IMR-90 (cell line): ENCODE measurements at regions not wholly inside any gene's neighbourhood (a gene's known extent, or its start where the extent isn't known, plus 50 kb on each side); places are given as distances from the start of the nearest gene placed in this dataset.

Source experiments
- ATAC-seq: fragments of 200-7000 bp; cut with Tn5 transposase; 2 replicates; pipeline ENCODE4 v1.9.1; 2020; ENCODE audit warnings: low read depth, mild to moderate bottlenecking, moderate library complexity
- BruUV-seq: library from RNA; stranded (reverse); fragments of 400-500 nt; replicated peaks from 2 replicates; lab custom pipeline; 2021; lab: Mats Ljungman, UMichigan
- CTCF ChIA-PET: fragments of 300-600 bp; formaldehyde crosslinking; extraction: SDS; loops from one replicate; lab custom pipeline; 2021; ENCODE audit warnings: antibody characterized with exemption; lab: Yijun Ruan, JAX
- POLR2A ChIA-PET: fragments of 300-600 bp; sonication (Branson Sonifier 250); formaldehyde crosslinking; loops from one replicate; lab custom pipeline; 2022; ENCODE audit warnings: antibody characterized with exemption; ENCODE audit not compliant: unreplicated experiment; lab: Charles Lee
- DNase-seq: peaks from one replicate; pipeline ENCODE4 v3.0.0; 2013
- H2AFZ ChIP-seq: replicated peaks from 2 replicates; pipeline ENCODE3; 2013; ENCODE audit warnings: low read length, mild to moderate bottlenecking; ENCODE audit not compliant: poor library complexity
- H2AK5ac ChIP-seq: 2 replicates; pipeline ENCODE4 v1.6.1; 2013; ENCODE audit warnings: low read depth, low read length, inconsistent platforms
- H2AK9ac ChIP-seq: replicated peaks from 2 replicates; pipeline ENCODE3; 2013; ENCODE audit warnings: mild to moderate bottlenecking, low read depth, low read length, moderate library complexity; ENCODE audit not compliant: poor library complexity
- H2BK120ac ChIP-seq: 2 replicates; pipeline ENCODE4 v1.6.1; 2013; ENCODE audit warnings: low read depth, low read length, inconsistent platforms
- H2BK15ac ChIP-seq: 3 replicates; pipeline ENCODE4 v1.6.1; 2013; ENCODE audit warnings: low read depth, low read length, inconsistent platforms
- H2BK20ac ChIP-seq: 2 replicates; pipeline ENCODE4 v1.6.1; 2013; ENCODE audit warnings: low read depth, mild to moderate bottlenecking, inconsistent platforms, low read length, moderate library complexity
- H2BK5ac ChIP-seq: 2 replicates; pipeline ENCODE4 v1.6.1; 2013; ENCODE audit warnings: mild to moderate bottlenecking, low read depth, low read length, inconsistent platforms; ENCODE audit not compliant: poor library complexity, severe bottlenecking
- H3K14ac ChIP-seq: replicated peaks from 2 replicates; pipeline ENCODE4 v1.6.1; 2013; ENCODE audit warnings: low read depth, low read length, inconsistent platforms
- H3K18ac ChIP-seq: 2 replicates; pipeline ENCODE4 v1.6.1; 2013; ENCODE audit warnings: low read depth, low read length, control low read depth
- H3K23ac ChIP-seq: 2 replicates; pipeline ENCODE4 v1.6.1; 2013; ENCODE audit warnings: low read depth, low read length, inconsistent platforms
- H3K27ac ChIP-seq: 2 replicates; pipeline ENCODE4 v1.5.1; 2013; ENCODE audit warnings: mild to moderate bottlenecking, control low read depth, low read length; ENCODE audit not compliant: insufficient read depth
- H3K27me3 ChIP-seq: 2 replicates; pipeline ENCODE4 v1.6.1; 2013; ENCODE audit warnings: low read length; ENCODE audit not compliant: control insufficient read depth, insufficient read depth
- H3K36me3 ChIP-seq: 2 replicates; pipeline ENCODE4 v1.6.1; 2013; ENCODE audit warnings: low read length, mixed read lengths; ENCODE audit not compliant: control insufficient read depth, insufficient read depth
- H3K4ac ChIP-seq: 2 replicates; pipeline ENCODE4 v1.6.1; 2013; ENCODE audit warnings: low read depth, low read length, inconsistent platforms
- H3K4me1 ChIP-seq: 2 replicates; pipeline ENCODE4 v1.6.1; 2013; ENCODE audit warnings: low read length, mixed read lengths; ENCODE audit not compliant: control insufficient read depth, insufficient read depth
- H3K4me2 ChIP-seq: 2 replicates; pipeline ENCODE4 v1.6.1; 2013; ENCODE audit warnings: low read depth, mild to moderate bottlenecking, control low read depth, low read length, moderate library complexity
- H3K4me3 ChIP-seq: 2 replicates; pipeline ENCODE4 v1.5.1; 2013; ENCODE audit warnings: low read depth, mild to moderate bottlenecking, control low read depth, low read length, moderate library complexity; ENCODE audit not compliant: insufficient read depth
- H3K56ac ChIP-seq: 2 replicates; pipeline ENCODE4 v1.6.1; 2013; ENCODE audit warnings: low read length, inconsistent platforms; ENCODE audit not compliant: insufficient read depth; ENCODE audit errors: extremely low read depth
- H3K79me1 ChIP-seq, 2 experiments: 2 replicates each; pipeline ENCODE4 v1.6.1; 2013; ENCODE audit warnings: low read length in 2 of 2, inconsistent platforms in 1 of 2, low read depth in 1 of 2
- H3K9ac ChIP-seq: 2 replicates; pipeline ENCODE4 v1.6.1; 2013; ENCODE audit warnings: low read depth, low read length, control low read depth
- H3K9me1 ChIP-seq: 2 replicates; pipeline ENCODE4 v1.6.1; 2013; ENCODE audit warnings: low read length, inconsistent platforms; ENCODE audit not compliant: insufficient read depth
- H3K9me3 ChIP-seq: 2 replicates; pipeline ENCODE4 v1.6.1; 2013; ENCODE audit warnings: low read length; ENCODE audit not compliant: control insufficient read depth, insufficient read depth
- H4K20me1 ChIP-seq: 2 replicates; pipeline ENCODE4 v1.6.1; 2013; ENCODE audit warnings: low read length, inconsistent platforms; ENCODE audit not compliant: insufficient read depth
- H4K5ac ChIP-seq: 2 replicates; pipeline ENCODE4 v1.6.1; 2013; ENCODE audit warnings: mild to moderate bottlenecking, low read depth, low read length, control low read depth
- H4K8ac ChIP-seq, 2 experiments: 2 replicates each; pipeline ENCODE4 v1.6.1; 2013; ENCODE audit warnings: low read depth in 2 of 2, low read length in 2 of 2, control low read depth in 1 of 2, inconsistent platforms in 1 of 2
- H4K91ac ChIP-seq: 2 replicates; pipeline ENCODE4 v1.6.1; 2013; ENCODE audit warnings: low read depth, low read length, inconsistent platforms; ENCODE audit not compliant: insufficient read depth
- BHLHE40 ChIP-seq: fragments of 150-350 bp; IDR thresholded peaks from 2 replicates; pipeline ENCODE4 v1.6.1; 2016; ENCODE audit warnings: mild to moderate bottlenecking, low read depth, low read length
- CEBPB ChIP-seq: IDR thresholded peaks from 2 replicates; pipeline ENCODE4 v1.6.1; 2012; ENCODE audit warnings: low read depth, low read length, improper control_type of control experiment
- CHD1 ChIP-seq: IDR thresholded peaks from 2 replicates; pipeline ENCODE4 v1.6.1; 2012; ENCODE audit warnings: low read depth, low read length, improper control_type of control experiment
- CTCF ChIP-seq: conservative IDR thresholded peaks from 2 replicates; pipeline ENCODE4 v1.5.1; 2012; ENCODE audit warnings: mild to moderate bottlenecking, low read depth, low read length, improper control_type of control experiment
- FOS ChIP-seq: fragments of 150-350 bp; IDR thresholded peaks from 2 replicates; pipeline ENCODE4 v1.6.1; 2016; ENCODE audit warnings: low read depth, low read length
- MAFK ChIP-seq: IDR thresholded peaks from 2 replicates; pipeline ENCODE4 v1.6.1; 2012; ENCODE audit warnings: low read depth, low read length, improper control_type of control experiment
- MAZ ChIP-seq: IDR thresholded peaks from 2 replicates; pipeline ENCODE4 v1.6.1; 2012; ENCODE audit warnings: low read depth, mild to moderate bottlenecking, low read length, improper control_type of control experiment, moderate library complexity, borderline replicate concordance
- MXI1 ChIP-seq: IDR thresholded peaks from 2 replicates; pipeline ENCODE4 v1.6.1; 2012; ENCODE audit warnings: low read depth, mild to moderate bottlenecking, low read length, moderate library complexity, borderline replicate concordance
- NFE2L2 ChIP-seq: fragments of 150-350 bp; IDR thresholded peaks from 2 replicates; pipeline ENCODE4 v1.6.1; 2016; ENCODE audit warnings: low read depth, mild to moderate bottlenecking, low read length
- RAD21 ChIP-seq: IDR thresholded peaks from 2 replicates; pipeline ENCODE4 v1.6.1; 2012; ENCODE audit warnings: low read length, improper control_type of control experiment
- RCOR1 ChIP-seq: IDR thresholded peaks from 2 replicates; pipeline ENCODE4 v1.6.1; 2012; ENCODE audit warnings: mild to moderate bottlenecking, low read length, improper control_type of control experiment; ENCODE audit not compliant: insufficient replicate concordance
- RFX5 ChIP-seq: IDR thresholded peaks from 2 replicates; pipeline ENCODE4 v1.8.0; 2012; ENCODE audit warnings: low read depth, mild to moderate bottlenecking, low read length, moderate library complexity
- SMC3 ChIP-seq: fragments of 150-350 bp; IDR thresholded peaks from 2 replicates; pipeline ENCODE4 v1.6.1; 2016; ENCODE audit warnings: low read depth, mild to moderate bottlenecking, antibody characterized with exemption, low read length, moderate library complexity
- USF2 ChIP-seq: fragments of 150-350 bp; IDR thresholded peaks from 2 replicates; pipeline ENCODE4 v1.6.1; 2017; ENCODE audit warnings: mild to moderate bottlenecking, antibody characterized with exemption, low read length, low read depth
- WGBS, 2 experiments: methylation state at CpG; one replicate each; pipeline versions ENCODE4 v1.1.5 to v1.1.7; 2013; ENCODE audit warnings: missing lambda C conversion rate in 2 of 2; ENCODE audit not compliant: insufficient read length in 1 of 2; ENCODE audit errors: extremely low coverage in 2 of 2; 5-methylcytosine and 5-hydroxymethylcytosine counted together
- dilution Hi-C: fragments of 300-500 bp; cut with HindIII; formaldehyde crosslinking; loops from one replicate; pipeline ENCODE4 v1.14.3; 2018; ENCODE audit warnings: low sequenced_read_pairs; ENCODE audit not compliant: unreplicated experiment
- in situ Hi-C: fragments of 300-500 bp; cut with MboI; formaldehyde crosslinking; loops from 3 replicates; pipeline ENCODE4 v1.14.3; 2019; ENCODE audit warnings: low sequenced_read_pairs, inconsistent platforms, mixed read lengths
- intact Hi-C: fragments of 100-400 bp; cut with micrococcal nuclease; formaldehyde crosslinking; loops from 2 replicates; pipeline ENCODE4 v1.10.0; 2022

GRCh38 chrX:109294097-109294814, 187.6 kb downstream of the GUCY2F start:
- H4K91ac ChIP-seq = no peak overlapping the region
- H4K8ac ChIP-seq = no peak overlapping the region
- dilution Hi-C loops (no loop called here), in situ Hi-C loops (no loop called here), intact Hi-C loops (no loop called here)
- H4K20me1 ChIP-seq = no peaks in the 10 kb centered on the region
- H3K27ac ChIP-seq = no peak overlapping the region
- DNase-seq (no peak), ATAC-seq (no peak)
- H3K79me1 ChIP-seq = no peaks in the 10 kb centered on the region
- no peak overlapping the region for H3K14ac ChIP-seq
- 26% methylated on average over 3 of the region's 4 CpGs; no CpG with 5 or more reads in 1 of the 2 experiments for WGBS, 2 experiments
- no TSS peak for BruUV-seq
- no peak overlapping the region for H3K9ac ChIP-seq
- H3K9me1 ChIP-seq = no peaks in the 10 kb centered on the region
- no peak overlapping the region for H2BK120ac ChIP-seq
- no peak overlapping the region for H2AK5ac ChIP-seq
- no peaks in the 10 kb centered on the region for H3K9me3 ChIP-seq
- TF ChIP-seq RFX5 = no peak
- TF ChIP-seq CEBPB = no peak
- no peak for TF ChIP-seq BHLHE40
- TF ChIP-seq NFE2L2 = no peak
- TF ChIP-seq MAZ = no peak
- TF ChIP-seq CTCF = no peak
- no peak for TF ChIP-seq USF2
- TF ChIP-seq RCOR1 = no peak
- TF ChIP-seq FOS = no peak
- TF ChIP-seq SMC3 = no peak
- TF ChIP-seq MXI1 = no peak
- TF ChIP-seq MAFK = no peak
- no peak for TF ChIP-seq RAD21
- no peak for TF ChIP-seq CHD1
- H4K5ac ChIP-seq = no peak overlapping the region
- H3K4me3 ChIP-seq = no peak overlapping the region
- H3K56ac ChIP-seq = no peak overlapping the region
- no peak overlapping the region for H2AK9ac ChIP-seq
- ChIA-PET CTCF (no interaction called here), POLR2A (no interaction called here)
- H2BK5ac ChIP-seq = no peak overlapping the region
- no peak overlapping the region for H3K4ac ChIP-seq
- H3K36me3 ChIP-seq = no peaks in the 10 kb centered on the region
- no peaks in the 10 kb centered on the region for H3K4me1 ChIP-seq
- no peak overlapping the region for H3K18ac ChIP-seq
- H2BK15ac ChIP-seq = no peak overlapping the region
- H3K23ac ChIP-seq = no peak overlapping the region
- no peak overlapping the region for H2BK20ac ChIP-seq
- peaks cover 5% of the 10 kb centered on the region for H3K27me3 ChIP-seq
- no peak overlapping the region for H2AFZ ChIP-seq
- no peak overlapping the region for H3K4me2 ChIP-seq
